NCI-H146 treated with DMSO at 0.1 percent for 48 hours (cell line): ENCODE measurements at regions not wholly inside any gene's neighbourhood (a gene's known extent, or its start where the extent isn't known, plus 50 kb on each side); places are given as distances from the start of the nearest gene placed in this dataset.
"Not testable (repeated sequence)": the region's sequence is repeated elsewhere in the genome, so short reads cannot be mapped to it uniquely, and the experiment has no call there.

Experiments
- DNase-seq: peaks from one replicate; lab custom pipeline; 2025; ENCODE audit not compliant: unreplicated experiment; lab: John Stamatoyannopoulos, UW

DNA sequence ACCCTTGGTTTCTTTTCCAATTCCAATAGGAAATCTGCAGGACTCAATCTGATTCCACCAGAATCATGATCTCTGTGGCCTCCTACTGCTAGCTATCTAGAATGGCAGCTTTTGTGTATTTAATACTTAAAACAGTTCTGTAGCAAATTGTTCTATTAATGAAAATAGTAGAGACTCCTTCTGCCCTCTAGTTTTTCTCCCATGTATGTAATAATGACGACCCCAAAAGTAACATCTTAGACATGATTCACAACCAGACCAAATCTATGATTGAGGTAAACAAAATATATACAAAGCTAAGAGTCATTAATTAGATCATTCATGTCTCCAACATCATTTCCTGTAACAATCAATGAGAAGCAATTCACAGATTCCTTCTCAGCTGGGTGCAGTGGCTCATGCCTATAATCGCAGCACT, 259.1 kb upstream of the MKLN1 start:
- DNase-seq: no peak

DNA sequence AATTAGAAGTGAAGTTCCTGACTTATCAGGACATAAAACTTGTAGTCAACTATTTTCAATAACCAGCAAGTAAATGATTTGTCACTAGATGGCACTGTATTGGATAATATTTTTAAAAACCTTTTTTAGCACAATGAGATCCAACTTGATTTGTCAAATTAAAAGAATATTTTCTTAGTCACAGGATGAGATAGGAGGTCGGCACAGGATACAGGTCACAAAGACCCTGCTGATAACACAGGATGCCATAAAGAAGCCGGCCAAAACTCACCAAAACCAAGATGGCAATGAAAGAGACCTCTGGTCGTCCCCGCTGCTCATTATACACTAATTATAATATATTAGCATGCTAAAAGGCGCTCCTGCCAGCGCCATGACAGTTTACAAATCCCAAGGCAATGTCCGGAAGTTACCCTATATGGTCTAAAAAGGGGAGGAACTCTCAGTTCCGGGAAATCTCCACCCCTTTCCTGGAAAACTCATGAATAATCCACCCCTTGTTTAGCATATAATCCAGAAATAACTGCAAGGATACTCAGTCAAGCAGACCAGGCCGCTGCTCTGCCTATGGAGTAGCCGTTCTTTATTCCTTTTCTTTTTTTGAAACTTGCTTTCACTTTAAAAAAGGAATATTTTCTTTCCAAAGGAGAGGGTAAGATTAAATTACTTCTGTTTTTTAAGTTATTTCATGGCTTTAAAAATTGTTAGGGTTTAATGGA, 255.7 kb upstream of the MKLN1 start:
- DNase-seq: no peak

DNA sequence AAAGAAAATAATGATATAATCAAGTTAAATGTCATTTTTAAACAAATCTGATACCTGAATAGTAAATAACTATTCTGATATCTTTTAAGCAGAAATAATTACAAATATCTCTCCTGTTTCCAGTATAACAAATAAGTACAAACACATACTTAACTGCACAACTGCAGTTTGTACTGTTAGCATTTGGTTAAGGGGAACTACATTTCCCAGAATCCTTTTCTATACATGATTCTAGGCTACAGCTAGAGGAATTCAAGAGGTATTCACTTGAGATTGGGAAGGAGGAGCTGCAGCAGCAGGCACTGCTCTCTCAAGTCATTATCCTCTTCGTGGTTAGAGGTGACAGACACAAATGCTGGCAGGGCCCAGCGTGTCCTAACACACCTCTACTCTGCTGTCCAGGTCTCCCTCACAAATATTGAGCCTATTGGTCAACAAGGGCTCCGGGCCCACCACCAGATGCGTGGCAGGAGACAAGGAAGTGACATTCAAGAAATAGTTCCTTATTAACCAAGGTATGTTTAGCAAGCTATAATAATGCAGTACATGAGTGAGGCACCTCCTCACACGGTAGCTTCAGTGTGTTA, 255.1 kb upstream of the MKLN1 start:
- DNase-seq: no peak

DNA sequence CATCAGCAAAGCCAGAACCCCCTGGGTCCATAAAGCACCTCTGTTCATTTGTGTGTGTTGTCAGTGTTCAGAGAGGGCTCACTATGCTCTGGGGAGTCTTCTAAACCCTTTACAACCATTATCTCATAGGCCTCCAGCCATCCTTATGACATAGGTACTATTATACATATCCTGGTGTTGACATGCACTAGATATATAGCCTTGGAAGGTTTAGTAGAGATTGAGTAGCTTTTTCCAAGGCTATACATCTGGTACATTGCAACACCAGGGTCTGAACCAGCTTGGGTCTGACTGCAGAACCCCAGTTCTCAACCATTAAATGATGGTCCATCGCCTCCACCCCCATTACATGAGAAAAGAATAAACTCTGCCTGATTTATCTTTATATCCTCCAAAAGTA, 253.6 kb upstream of the MKLN1 start:
- no peak for DNase-seq

DNA sequence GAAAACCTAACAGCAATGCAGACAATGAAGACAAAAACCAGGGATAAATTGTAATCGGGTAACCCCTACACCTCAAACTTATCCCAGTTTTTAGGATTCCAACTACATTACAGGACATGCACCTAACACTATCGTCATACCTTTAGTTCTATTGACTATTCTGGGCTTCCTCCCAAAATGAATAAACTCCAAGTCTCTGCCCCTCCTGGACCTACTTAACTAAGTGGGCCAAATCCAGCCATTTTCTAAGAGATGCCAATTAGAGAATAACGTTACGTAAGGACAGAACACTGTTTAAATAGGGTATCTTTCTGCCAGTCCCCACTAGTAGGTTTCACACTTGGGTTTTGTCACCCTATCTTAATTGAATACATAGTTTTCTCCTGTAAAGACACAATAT, 253.1 kb upstream of the MKLN1 start:
- DNase-seq: no peak

DNA sequence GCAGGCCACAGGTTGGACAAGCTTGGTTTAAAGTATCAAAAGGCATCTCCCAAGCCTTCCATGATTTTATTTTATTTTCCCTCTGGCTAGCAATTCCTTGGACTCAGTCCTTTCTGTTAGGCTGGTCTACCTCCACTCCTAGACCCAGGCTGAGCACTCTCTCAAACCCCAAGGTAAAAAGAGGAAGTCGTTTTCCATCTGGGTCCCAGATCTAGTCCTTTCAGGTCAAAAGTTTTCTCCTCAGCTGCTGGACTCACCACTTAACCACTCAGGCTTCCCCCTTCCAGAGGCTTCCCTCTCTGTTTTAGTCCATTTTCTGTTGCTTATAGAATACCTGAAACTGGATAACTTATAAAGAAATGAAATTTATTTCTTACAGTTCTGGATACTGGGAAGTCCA, 252.3 kb upstream of the MKLN1 start:
- DNase-seq: no peak

DNA sequence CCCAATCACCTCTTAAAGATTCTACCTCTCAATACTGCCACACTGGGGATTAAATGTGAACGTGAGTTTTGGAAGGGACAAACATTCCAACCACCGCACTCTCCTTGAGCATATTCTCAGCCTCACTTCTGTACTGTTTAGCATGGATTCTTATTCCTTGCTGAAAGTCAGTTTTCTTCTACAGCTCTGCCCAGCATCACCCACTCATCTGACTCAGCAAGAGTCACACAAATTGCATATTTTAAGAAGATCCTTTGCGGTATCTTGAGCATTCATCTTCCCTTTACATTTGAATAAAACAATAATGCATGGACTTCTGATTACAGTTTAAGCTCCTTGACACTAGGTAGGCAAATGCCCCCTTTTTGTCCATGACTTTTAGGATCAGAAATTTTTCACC, 251.6 kb upstream of the MKLN1 start:
- DNase-seq: no peak

DNA sequence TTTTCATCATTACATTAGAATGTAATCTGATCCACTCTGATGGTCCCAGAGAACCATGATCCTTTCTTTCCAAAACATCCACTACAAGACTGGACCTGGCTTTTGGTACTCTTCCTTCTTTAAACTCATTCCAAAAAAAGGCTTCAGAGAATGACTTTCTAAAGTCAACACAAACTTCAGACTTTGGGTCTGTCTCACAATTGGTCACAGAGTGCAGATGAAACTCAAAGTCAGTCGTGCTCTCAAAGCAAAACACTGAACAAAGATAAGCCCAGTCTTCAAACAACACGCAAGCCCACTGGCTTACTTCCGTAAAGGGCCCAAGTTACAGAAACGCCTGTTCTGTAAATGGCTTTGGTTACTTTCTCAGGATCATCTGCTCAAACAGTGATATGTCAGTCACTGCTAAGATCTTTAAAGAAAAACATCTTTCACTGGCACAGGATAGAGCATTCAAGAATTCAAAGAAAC, 250.9 kb upstream of the MKLN1 start:
- DNase-seq: no peak

DNA sequence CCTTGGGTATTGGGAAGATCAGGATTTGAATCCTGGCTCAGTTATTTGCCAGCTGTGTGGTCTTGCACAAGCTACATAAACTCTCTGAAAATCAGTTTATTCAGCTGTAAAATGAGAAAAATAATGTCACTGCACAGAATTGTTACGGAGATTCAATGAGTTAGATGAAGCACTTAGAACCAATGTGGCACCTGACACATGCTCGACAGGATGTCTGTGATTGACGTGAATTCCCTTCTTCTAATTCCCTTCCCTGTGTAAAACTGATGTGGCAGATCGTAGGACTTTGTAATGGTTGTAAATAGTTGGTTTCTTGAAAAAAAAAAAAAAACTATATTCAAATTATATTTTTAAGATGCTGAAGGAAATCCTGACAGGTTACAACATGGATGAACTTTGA, 249.9 kb upstream of the MKLN1 start:
- no peak for DNase-seq

DNA sequence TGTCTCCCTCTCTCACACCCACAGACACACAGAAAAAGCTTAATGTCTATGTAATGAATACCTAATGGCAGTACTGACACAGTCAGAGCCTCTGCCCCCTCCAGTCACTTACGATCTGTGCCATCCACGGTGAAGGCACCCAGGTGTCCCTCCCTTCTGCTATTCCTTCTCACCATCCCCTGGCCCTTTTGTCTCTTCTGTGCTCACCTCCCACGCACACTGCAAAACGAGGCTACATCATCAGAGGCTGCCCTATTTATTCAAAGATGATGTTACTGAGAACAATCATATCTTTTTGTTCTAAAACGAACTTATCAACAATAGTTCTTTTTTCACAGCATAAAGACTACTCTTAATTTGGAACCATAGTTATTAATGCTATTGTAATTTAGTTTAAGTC, 246.9 kb upstream of the MKLN1 start:
- no peak for DNase-seq

DNA sequence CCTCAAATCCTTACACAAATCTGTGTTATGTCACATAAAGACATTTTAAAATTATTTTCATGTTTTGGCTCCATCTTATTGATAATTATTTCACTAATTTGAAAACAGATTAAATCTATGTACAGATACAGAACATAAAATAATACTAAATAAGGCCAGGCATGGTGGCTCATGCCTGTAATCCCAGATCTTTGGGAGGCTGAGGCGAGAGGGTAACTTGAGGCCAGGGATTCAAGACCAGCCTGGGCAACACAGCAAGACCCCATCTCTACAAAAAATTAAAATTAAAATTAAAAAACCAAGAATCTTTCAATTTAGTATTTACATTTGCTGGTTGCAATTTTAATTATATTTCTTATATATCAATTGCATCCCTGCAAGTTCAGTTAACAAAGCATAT, 246.4 kb upstream of the MKLN1 start:
- no peak for DNase-seq

DNA sequence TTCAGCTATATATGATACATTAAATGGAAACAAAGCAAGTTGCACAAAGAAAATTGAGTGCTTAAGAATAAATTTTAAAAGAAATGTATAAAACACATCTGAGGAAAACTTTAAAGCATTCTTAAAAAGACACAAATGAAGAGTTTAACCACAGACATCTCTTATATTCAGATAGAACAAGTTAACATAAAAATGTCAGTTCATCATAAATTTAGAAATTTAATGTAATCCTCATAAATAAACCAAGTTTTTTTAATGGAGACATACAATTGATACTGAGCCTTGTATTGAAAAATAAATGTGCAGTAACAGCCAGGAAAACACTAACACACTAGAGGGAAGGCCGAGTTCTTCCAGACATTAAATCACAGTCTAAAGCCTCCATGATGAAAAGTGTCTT, 243.9 kb upstream of the MKLN1 start:
- no peak for DNase-seq

DNA sequence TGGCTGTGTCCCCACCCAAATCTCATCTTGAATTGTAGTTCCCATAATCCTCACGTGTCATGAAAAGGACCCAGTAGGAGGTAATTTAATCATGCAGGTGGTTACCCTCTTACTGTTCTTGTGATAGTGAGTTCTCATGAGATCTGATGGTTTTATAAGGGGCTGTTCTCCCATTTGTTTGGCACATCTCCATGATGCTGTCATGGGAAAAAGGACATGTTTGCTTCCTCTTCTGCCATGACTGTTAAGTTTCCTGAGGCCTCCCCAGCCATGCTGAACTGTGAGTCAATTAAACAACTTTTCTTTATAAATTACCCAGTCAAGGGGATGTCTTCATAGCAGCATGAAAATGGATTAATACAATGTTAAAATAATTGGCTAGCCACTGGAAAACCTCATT, 243.3 kb upstream of the MKLN1 start:
- not testable (repeated sequence) for DNase-seq

DNA sequence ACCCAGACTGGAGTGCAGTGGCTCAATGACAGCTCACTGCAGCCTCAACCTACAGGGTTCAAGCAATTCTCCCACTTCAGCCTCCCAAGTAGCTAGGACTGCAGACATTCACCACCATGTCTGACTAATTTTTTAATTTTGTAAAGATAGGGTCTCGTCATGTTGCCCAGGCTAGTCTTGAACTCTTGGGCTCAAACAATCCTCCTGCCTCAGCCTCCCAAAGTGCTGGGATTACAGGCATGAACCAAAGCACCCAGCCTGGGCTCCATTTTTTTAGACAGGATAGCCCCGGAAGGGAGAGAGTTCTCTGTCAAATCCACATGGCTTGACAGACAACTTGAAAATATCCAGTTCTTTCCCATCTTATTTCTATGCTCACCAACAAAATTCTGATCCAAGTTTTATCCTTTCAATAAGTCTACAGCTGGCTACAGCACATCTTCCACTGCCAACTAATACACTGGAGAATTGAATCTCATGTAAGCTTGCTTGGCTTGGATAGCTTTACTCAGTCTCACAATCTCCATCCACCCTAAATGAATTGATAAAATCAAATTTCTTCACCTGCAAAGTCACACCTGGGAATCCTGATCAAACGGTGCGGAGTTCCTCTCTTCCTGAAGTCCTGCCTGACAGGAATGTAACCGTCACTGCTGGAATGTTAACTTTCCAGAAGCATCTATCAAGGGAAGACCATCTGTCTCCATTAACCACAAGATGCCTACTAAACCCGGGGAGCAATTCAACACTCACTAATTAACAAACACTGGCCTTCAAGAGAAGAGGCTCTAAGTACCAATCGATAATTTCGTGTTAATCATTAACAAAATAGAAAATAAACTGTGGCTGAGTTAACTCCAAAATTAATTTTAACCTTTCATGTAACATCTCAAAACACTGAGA, 239.7 kb upstream of the MKLN1 start:
- no peak for DNase-seq

DNA sequence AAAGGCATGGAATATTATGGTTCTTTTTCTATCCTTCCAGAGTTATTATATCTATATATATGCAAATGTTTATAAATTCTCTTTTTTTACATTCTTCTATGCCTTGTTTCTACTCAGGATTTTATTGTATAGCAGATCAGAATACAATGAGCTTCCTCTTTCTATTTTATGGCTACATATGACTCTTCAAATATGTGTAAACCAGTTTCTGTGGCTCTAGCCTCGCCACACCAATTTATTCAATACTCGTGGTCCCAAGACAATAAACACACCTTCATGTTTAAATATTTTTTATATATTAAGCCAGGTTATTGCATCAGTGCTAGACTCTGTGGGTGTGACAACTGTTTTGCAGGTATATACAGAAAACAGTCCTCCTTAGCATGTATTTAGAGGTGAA, 237.5 kb upstream of the MKLN1 start:
- no peak for DNase-seq

DNA sequence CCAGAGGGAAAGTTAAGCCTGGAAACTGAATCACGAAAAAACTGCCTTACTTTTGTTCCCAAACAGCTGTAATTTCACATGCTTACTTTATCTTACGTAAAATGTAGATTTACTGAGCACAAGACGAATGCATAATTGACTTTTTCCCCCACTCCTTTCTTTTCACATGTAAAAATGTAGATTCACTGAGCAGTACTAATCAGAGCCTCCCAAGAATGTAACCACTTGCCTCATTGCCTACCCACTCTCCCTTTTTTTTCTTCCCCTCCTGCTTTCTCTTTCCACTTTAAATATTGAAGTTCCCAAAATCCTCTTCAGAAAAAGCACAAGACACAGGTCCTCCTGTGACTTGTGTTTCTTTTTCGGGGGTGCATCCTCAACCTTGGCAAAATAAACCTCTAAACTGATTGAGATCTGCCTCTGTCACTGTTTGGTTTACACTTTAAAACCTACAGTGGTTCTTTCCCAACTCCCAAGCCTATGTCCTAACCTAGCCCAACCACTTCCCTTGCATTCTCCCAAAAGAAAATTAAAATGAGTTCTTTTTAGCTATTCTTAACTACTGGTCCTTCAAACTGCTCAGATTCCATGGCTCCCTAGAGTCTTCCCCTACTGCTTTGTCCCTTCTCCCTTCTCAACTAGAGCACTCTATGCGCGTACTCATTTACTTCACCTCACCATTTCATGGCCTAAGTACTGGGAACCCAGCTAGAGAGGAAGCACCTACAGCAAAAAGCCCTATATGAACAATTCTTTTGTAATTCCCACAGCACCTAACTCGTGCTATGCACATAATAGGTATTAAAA, 236.6 kb upstream of the MKLN1 start:
- DNase-seq: no peak

DNA sequence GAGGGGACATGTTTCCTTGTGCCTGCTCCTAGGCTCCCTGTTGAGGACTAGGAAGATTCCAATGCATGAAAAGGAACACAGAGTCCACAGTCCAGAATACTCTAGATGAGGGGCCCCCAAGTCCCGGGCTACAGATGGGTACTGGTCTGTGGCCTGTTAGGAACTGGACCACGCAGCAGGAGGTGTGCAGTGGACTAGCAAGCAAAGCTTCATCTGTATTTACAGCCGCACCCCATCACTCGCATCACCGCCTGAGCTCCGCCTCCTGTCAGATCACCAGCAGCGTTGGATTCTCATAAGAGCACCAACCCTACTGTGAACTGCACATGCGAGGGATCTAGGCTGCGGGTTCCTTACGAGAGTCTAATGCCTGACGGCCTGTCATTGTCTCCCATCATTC, 233.0 kb upstream of the MKLN1 start:
- no peak for DNase-seq

DNA sequence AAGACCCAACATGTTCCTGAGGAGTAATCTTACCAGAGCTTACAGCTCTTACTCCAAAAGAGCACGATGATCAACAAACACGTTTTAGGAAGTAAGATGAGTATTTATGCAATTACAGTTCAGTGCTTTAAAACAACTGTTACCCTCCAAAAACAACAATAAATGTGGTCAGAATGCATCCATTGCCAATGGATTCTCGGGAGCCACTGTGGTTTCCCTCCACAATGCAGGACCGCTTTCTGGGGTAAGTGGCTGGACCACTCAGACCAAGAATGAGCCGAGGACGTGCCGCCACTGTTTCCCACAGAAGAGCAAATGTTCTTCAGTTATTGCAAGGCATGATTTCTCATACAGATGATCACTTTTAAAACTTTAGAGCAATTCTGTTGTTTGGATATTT, 232.3 kb upstream of the MKLN1 start:
- DNase-seq: no peak

DNA sequence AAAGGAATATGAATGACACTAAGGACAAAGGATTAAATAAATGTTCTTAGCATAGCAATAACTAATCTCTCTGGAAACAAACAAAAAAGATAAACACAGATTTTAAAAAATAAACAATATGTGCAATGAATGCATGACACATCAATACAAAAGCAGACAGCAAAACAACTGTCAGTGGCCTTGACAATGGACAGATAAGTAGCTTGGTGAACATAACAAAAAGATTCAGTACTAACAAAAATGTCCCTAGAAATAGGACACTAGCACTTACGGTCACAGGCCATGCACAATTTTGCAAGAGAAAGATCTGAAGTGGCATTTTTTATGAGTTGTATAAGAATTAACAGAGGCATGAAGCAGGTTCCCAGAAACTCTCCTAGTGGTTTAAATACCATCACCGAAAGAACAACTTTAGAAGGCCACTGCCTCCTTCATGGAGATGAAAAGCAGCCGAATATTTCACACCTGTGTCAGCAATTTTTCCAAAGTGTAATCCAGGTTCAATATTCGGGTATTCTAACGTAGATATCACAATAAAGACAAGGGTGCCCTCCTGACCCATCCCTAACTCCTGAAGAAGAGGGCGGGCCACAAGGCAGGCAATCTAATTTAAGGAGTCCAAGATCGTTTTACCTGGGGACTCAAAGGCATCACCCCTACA, 231.3 kb upstream of the MKLN1 start:
- no peak for DNase-seq

DNA sequence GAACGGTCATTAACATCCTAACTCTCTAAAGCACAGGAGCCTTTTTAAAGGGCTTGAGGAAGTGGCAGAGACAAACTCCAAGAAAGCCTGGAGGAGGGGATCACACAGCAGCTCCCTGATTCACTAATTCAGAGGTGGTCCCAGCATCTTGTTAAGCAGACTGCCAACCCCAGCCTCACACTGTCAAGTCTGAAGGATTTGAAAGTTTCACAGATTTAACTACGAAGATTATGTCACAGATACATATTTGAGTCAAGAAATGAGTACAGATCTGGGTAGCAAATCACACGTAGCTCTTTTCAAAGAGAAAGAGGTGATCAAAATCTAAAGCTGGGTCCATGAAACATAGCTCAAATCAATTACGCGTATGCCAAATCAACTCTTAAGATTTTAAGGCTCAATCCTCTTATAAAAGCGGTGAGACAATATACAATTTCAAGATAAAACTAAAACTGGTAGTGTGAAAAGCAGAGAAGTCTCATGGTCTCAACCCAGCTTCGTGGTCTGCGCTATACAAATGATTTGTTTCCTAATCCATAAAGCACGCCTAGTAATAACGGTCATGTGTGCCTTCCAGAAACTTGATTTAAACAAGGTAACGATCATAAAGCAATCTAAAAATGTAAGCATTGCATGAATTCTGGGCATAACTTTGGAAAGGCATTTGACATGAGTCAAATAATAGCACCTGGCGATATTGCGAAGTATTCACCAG, 229.9 kb upstream of the MKLN1 start:
- no peak for DNase-seq
